ENCODE measurements at regions not wholly inside any gene's neighbourhood (a gene's known extent, or its start where the extent isn't known, plus 50 kb on each side); places are given as distances from the start of the nearest gene placed in this dataset.
"Not testable (repeated sequence)": the region's sequence is repeated elsewhere in the genome, so short reads cannot be mapped to it uniquely, and the experiment has no call there.

DNA sequence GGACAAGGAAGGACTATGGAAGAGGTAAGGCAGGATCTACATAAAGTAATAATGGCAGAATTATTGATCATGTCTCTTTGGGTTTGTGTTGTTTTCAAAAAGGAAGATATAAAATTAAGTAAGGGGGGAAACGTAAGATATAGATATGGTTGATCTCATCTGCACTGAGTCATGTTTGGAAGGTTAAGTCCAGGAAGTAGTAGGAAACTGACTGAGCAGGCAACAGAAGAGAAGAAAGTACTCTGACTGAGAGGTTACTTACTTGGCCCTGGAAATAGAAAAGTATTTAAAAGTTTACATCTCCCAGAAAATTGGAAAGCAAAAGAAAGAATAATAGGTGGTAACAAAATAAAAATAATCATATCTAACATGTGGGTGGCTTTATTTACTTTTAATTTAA lies 405.3 kb upstream of the RGMB start:
- Histone ChIP-seq H3K27ac (no peak overlapping the region), H3K4me2 (ENCODE audit: unreplicated experiment) (no peak overlapping the region), H2AFZ (no peak overlapping the region), H3K4me3 (no peak overlapping the region), H3K9me2 (ENCODE audit: insufficient read depth) (no peaks in the 10 kb centered on the region), H3K27me3 (replicated peaks; ENCODE audit: insufficient read depth) (no peaks in the 10 kb centered on the region), H3K36me3 (ENCODE audit: low read depth) (no peaks in the 10 kb centered on the region), H3K79me2 (ENCODE audit: insufficient read depth) (no peaks in the 10 kb centered on the region), H3K9me3 (ENCODE audit: low read depth) (no peaks in the 10 kb centered on the region), H3K4me1 (ENCODE audit: insufficient read depth) (no peaks in the 10 kb centered on the region), H4K20me1 (ENCODE audit: insufficient read depth) (no peaks in the 10 kb centered on the region), H3K9ac (no peak overlapping the region), H3F3A (ENCODE audit: insufficient read depth) (no peaks in the 10 kb centered on the region)
- TF ChIP-seq EZH2phosphoT487 (IDR thresholded peaks at IDR 0.05; ENCODE audit: insufficient read depth, low read depth) (no peak), EZH2 (IDR thresholded peaks at IDR 0.05; ENCODE audit: insufficient read depth, poor library complexity, severe bottlenecking) (no peak)
- DNase-seq: no peak
- WGBS, 2 experiments (ENCODE audit: low coverage in 1 of 2, low lambda C conversion rate in 2 of 2, missing lambda C conversion rate in 2 of 2): 71 to 77% methylated on average over 1 of the region's 1 CpG
- in situ Hi-C loops (cut with MboI): loop anchor here (25.0 kb wide), 1 partner anchor 1156 kb away; no protein-coding TSS in a partner anchor

DNA sequence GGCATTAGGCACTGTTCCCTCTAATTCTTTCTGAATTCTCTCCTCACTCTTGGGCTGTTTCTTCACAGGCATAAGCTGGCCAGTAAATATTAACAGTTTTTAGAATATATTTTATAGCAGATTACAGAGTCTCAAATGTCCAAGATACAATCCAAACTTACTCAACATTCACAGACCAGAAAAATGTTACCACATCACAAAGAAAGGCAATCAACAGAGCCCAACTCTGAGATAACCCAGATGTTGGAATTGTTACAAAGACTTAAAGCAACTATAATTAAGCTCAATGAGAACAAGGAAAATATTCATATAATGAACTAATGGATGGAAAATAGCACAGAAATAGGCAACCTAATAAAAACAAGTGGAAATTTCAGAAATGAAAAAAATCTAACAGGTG lies 401.1 kb upstream of the RGMB start:
- no peak for DNase-seq
- Histone ChIP-seq H3K9me3 (ENCODE audit: low read depth) (no peaks in the 10 kb centered on the region), H3K79me2 (ENCODE audit: insufficient read depth) (no peaks in the 10 kb centered on the region), H3K4me2 (ENCODE audit: unreplicated experiment) (no peak overlapping the region), H3K9ac (no peak overlapping the region), H3K4me3 (no peak overlapping the region), H3K9me2 (ENCODE audit: insufficient read depth) (no peaks in the 10 kb centered on the region), H2AFZ (no peak overlapping the region), H3K4me1 (ENCODE audit: insufficient read depth) (no peaks in the 10 kb centered on the region), H4K20me1 (ENCODE audit: insufficient read depth) (no peaks in the 10 kb centered on the region), H3K27me3 (replicated peaks; ENCODE audit: insufficient read depth) (no peaks in the 10 kb centered on the region), H3K36me3 (ENCODE audit: low read depth) (no peaks in the 10 kb centered on the region), H3F3A (ENCODE audit: insufficient read depth) (no peaks in the 10 kb centered on the region), H3K27ac (no peak overlapping the region)
- in situ Hi-C loops (cut with MboI): loop anchor here (25.0 kb wide), 1 partner anchor 1160 kb away; no protein-coding TSS in a partner anchor
- no peak for TF ChIP-seq EZH2phosphoT487 (IDR thresholded peaks at IDR 0.05; ENCODE audit: insufficient read depth, low read depth)
- no peak for TF ChIP-seq EZH2 (IDR thresholded peaks at IDR 0.05; ENCODE audit: insufficient read depth, poor library complexity, severe bottlenecking)

DNA sequence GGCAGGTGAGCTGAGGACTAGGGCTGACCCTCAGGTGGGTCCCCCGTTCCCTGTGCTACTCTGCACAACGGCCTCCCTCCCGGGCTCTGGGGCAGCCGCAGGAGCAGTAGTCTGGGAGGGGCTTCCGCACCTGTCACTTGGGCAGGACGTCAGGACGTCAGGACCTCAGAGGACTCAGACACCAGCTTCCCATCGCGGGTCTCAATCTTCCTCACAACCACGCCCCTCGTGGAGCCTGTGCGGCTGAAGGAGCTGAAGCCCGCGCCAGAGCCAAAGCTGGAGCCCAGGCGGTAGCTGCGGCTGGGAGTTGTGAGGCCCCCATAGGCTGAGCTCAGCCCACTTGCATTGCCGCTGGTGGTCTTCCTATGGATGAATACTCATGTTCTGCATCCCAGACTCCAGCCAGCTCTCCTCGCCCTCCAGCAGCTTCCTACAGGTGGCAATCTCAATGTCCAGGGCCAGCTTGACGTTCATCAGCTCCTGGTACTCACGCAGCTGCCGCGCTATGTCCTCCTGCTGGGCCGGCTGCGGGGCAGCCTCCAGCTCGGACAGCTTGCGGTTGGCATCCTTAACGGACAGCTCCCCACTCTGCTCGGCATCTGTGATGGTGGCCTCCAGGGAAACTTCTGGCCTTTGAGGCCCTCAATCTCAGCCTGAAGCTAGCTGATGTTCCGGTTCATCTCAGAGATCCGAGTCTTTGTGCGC lies 381.4 kb upstream of the RGMB start:
- in situ Hi-C loops (cut with MboI): no loop called here
- no peaks in the 10 kb centered on the region for H3K79me2 ChIP-seq (ENCODE audit: insufficient read depth)
- H3K27me3 ChIP-seq (replicated peaks; ENCODE audit: insufficient read depth): no peaks in the 10 kb centered on the region
- no peak overlapping the region for H3K27ac ChIP-seq
- H3K4me2 ChIP-seq (ENCODE audit: unreplicated experiment): no peak overlapping the region
- peaks cover 4% of the 10 kb centered on the region for H3K4me1 ChIP-seq (ENCODE audit: insufficient read depth)
- DNase-seq: no peak
- H3K4me3 ChIP-seq: no peak overlapping the region
- WGBS, 2 experiments (ENCODE audit: low coverage in 1 of 2, low lambda C conversion rate in 2 of 2, missing lambda C conversion rate in 2 of 2): 95 to 97% methylated on average over 22 to 31 of the region's 31 CpGs
- H3K36me3 ChIP-seq (ENCODE audit: low read depth): no peaks in the 10 kb centered on the region
- no peak overlapping the region for H2AFZ ChIP-seq
- no peaks in the 10 kb centered on the region for H3K9me3 ChIP-seq (ENCODE audit: low read depth)
- H3K9ac ChIP-seq: no peak overlapping the region
- H4K20me1 ChIP-seq (ENCODE audit: insufficient read depth): no peaks in the 10 kb centered on the region
- H3K9me2 ChIP-seq (ENCODE audit: insufficient read depth): no peaks in the 10 kb centered on the region
- TF ChIP-seq EZH2phosphoT487 (IDR thresholded peaks at IDR 0.05; ENCODE audit: insufficient read depth, low read depth): no peak
- no peak for TF ChIP-seq EZH2 (IDR thresholded peaks at IDR 0.05; ENCODE audit: insufficient read depth, poor library complexity, severe bottlenecking)
- peaks cover 4% of the 10 kb centered on the region; the same call in 1 of the 2 replicates for H3F3A ChIP-seq (ENCODE audit: insufficient read depth)

DNA sequence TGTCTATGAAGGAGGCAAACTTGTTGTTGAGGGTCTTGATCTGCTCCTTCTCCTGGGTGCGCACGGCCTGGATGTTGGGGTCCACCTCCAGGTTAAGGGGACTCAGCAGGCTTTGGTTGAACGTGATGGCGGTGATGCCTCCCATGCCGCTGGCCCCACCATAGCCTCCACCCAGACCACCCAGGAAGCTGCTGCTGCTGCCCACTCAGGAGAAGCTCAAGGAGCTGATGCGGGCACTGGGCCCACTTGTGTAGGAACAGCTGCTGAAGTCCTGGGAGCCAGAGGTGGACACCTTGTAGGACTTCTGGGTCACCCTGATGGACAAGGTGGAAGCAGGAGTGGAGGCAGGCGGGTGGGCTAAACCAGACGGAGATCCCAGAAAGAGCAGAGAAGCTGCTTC lies 380.3 kb upstream of the RGMB start:
- H3F3A ChIP-seq (ENCODE audit: insufficient read depth); H3K36me3 ChIP-seq (ENCODE audit: low read depth); H3K27me3 ChIP-seq (replicated peaks; ENCODE audit: insufficient read depth); H3K79me2 ChIP-seq (ENCODE audit: insufficient read depth); H3K9me3 ChIP-seq (ENCODE audit: low read depth); H2AFZ ChIP-seq; H3K4me3 ChIP-seq; H3K9ac ChIP-seq; H4K20me1 ChIP-seq (ENCODE audit: insufficient read depth); in situ Hi-C loops (cut with MboI); H3K27ac ChIP-seq; DNase-seq; H3K9me2 ChIP-seq (ENCODE audit: insufficient read depth); H3K4me2 ChIP-seq (ENCODE audit: unreplicated experiment): not testable (repeated sequence)
- WGBS, 2 experiments (ENCODE audit: low coverage in 1 of 2, low lambda C conversion rate in 2 of 2, missing lambda C conversion rate in 2 of 2): 95 to 97% methylated on average over 8 of the region's 8 CpGs
- H3K4me1 ChIP-seq (ENCODE audit: insufficient read depth): peaks cover 15% of the 10 kb centered on the region

DNA sequence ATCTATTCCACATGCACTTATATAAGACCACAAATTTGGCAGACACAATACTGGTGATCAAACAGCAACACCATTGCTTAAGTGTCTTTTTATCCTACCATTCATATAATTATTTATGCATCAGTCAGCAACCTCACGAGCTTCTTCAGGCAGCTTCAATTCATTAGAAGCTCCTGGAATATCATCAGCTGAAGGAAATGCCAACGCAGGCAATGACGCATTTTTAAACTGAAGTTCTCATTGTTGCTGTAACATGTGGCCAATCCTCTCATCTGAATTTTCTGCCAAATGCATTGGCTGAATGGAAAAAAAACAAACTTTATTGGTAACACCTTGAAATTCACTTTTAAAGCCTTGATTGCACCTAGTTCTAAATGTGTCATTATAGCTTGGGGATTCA lies 376.4 kb upstream of the RGMB start:
- Histone ChIP-seq H3K9me3 (ENCODE audit: low read depth) (no peaks in the 10 kb centered on the region), H3K9me2 (ENCODE audit: insufficient read depth) (no peaks in the 10 kb centered on the region), H3K4me3 (no peak overlapping the region), H4K20me1 (ENCODE audit: insufficient read depth) (no peaks in the 10 kb centered on the region), H3K27ac (peak overlapping the region; percentile 84), H3K9ac (peak overlapping the region; percentile 60), H3K4me2 (ENCODE audit: unreplicated experiment) (peak overlapping the region; percentile 58), H3K36me3 (ENCODE audit: low read depth) (no peaks in the 10 kb centered on the region), H3F3A (ENCODE audit: insufficient read depth) (peaks cover 9% of the 10 kb centered on the region), H3K79me2 (ENCODE audit: insufficient read depth) (no peaks in the 10 kb centered on the region), H3K27me3 (replicated peaks; ENCODE audit: insufficient read depth) (no peaks in the 10 kb centered on the region), H2AFZ (peak overlapping the region; percentile 20; the same call in 1 of the 2 replicates), H3K4me1 (ENCODE audit: insufficient read depth) (peaks cover 26% of the 10 kb centered on the region)
- peak; percentile 93 for DNase-seq
- in situ Hi-C loops (cut with MboI): no loop called here
- TF ChIP-seq EZH2phosphoT487 (IDR thresholded peaks at IDR 0.05; ENCODE audit: insufficient read depth, low read depth): no peak
- no peak for TF ChIP-seq EZH2 (IDR thresholded peaks at IDR 0.05; ENCODE audit: insufficient read depth, poor library complexity, severe bottlenecking)
- WGBS, 2 experiments (ENCODE audit: low coverage in 1 of 2, low lambda C conversion rate in 2 of 2, missing lambda C conversion rate in 2 of 2): 0 to 2% methylated on average over 3 of the region's 3 CpGs

Measured in GM23248 (cell line).